Amygdala (tissue), 56 donors: ENCODE measurements at regions not wholly inside any gene's neighbourhood (a gene's known extent, or its start where the extent isn't known, plus 50 kb on each side); places are given as distances from the start of the nearest gene placed in this dataset.

Experiments
- DNase-seq, 56 donors: peaks; one replicate each; lab custom pipeline; 2025; lab: John Stamatoyannopoulos, UW

DNA sequence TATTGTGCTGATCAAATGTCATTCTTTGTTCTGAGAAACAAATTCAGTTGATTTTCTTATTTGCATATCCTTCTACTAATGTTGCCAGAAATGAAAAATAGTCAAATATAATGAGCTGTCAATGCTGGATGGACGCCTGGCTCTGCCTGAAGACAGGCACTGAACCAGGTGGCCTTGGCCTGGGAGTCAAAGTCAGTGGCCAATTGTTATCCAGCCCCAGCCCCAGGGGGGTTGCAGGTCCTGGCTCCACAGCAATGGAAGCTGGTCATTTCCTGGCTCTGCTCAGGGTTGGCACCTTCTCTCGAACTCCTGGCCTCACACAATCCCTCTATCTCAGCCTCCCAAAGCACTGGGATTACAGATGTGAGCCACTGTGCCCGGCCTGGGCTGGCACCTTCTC lies 176.8 kb upstream of the GLI2 start:
- no peak for DNase-seq

DNA sequence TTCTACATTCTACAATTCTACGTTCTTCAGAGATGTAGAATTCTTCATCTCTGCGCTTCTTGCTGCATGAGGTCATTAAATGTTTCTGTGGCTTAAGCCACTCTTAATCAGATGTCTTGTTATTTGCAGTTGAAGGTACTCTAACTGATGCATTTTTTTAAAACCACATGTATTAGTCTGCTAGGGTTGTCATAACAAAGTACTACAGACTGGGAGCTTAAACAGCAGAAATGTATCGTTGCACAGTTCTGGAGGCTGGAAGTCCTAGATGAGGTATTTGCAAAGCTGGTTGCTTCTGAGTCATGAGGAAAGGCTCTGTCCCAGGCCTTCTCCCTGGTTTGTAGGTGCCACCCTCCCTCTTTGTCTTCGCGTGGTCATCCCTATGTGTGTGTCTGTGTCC lies 176.3 kb upstream of the GLI2 start:
- DNase-seq, result no peak

DNA sequence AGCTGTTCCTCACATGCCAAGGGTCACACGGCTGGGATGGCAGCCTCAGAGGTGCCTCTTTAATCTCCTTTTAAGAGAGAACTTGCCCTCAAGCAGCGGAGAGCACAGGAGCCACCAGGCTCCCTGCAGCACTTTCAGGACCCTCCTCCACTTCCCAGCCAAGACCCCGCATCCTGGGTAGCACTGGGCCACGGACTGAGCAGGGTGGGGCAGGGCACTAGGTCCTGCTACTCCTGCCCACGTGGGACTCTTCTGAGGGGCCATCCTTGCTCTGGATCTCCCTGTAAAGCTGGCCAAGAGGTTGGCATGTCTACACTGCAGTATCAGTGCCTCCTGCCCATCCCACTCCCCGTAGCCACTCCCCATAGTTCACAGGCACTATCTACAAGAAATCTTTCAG lies 175.3 kb upstream of the GLI2 start:
- DNase-seq, result no peak

DNA sequence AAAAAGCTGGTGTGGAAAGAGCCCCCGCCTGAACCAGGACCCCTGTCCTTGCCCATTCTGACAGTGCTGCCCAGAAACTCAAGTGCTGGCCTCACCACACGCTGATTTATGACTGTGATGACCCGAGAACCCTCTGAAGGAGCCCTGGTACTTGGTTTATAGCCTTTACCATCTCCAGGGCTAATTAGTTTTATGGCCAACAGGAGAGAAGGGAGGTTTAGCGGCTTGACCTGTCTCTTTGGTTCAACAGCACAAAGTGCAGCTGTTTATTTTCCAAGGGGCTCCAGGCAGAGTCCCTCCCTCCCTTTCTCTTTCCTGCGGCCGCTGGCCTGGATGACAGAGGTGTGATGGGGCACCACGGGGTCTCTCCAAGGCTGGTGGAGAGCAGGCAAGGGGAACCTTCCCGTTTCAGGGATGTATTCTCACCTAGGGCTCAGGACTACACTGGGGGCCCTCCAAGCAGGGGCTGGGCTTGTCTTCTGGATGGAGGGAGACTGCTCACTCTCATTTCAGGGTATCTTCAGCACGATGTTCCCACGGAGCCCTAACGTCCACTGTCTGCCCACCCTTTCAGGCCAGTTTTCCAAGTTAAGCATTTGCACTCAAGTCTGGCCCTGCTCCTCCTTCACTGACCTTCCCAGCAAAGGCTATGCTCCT lies 174.2 kb upstream of the GLI2 start:
- DNase-seq, result no peak

DNA sequence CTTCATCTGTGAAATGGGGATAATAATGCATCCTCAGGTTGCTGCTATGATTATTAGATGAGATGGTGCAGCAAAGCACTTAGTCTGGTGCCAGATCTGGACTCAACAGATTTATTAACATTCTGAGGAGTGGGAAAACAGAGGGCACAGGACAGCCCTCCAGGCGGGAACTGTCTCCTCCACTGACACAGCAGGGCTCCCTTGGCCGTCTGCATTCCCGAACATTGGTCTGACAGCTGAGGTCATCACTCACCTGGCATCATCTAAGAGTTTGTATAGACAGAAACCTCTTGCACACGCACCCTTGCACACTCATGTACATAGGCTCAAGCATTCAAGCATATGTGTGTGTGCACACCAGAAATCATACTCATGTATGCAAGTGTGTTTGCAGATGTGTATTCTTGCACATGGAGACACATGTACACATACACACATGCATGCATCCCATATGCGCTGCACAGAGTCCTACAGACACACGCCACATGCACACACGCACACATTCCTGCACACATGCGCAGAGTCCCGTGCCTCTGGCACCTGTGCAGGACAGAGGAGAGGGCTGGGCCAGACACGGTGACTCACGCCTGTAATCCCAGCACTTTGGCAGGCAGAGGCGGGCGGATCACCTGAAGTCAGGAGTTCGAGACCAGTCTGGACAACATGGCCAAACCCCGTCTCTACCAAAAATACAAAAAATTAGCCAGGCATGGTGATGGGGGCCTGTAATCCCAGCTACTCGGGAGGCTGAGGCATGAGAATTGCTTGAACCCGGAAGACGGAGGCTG lies 173.3 kb upstream of the GLI2 start:
- DNase-seq, result no peak

DNA sequence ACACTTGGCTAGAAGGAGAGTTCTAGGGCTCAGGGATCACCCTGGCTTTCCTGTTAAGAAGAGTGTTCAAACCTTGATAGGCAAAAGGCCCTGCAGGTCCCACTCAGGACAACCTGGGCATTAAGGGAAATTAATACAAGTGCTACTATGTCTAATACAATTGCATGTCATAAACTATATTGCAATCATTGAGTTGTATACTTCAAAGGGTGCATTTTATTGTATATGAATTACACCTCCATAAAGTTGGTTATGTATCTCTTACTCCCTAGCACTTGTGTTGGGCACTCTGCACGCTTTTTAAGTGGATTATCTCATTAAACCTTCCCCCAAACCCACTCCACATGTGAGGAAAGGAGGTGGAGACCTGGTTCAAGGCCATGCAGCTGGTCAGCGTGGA lies 172.1 kb upstream of the GLI2 start:
- no peak for DNase-seq

DNA sequence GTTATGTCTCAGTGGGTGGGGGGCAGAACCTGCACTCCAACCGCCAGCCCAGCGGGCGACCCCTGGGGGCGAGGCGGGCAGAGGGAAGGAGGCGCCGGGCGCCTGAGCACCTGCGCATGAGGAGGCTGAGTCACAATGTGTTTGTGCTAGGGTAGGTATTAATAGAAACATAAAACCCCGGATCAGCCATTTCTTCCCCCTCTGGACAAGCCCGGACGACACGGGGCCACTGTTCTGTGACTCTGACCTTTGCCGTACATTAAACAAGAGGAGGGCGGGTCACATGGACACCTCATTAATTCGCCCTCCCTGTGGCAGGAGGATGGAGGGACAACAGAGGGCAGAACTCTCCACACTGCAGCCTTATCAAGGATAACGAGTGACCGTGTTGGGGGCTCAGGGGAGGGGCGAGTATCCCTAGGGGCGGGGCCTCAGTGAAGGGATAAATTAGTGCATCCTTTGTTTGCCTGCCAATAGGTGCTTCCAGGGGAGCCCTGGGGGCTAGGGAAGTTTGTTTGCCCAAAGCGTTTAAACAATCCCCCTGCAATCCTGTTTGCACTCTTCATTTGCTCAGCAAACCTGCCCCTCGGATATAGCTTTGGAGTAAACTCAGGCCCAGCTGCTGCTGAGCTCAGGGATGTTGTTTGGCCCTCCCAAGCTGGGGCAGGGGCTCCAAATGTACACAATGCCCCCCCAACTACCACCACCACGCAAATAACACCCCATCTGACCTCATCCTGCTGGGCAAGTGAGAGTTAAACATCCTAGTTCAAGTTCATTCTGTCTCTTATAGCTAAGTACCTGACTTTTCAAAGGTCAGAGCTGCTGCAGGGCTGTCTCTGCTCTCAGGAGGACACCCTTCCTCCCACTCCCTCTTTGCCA lies 171.2 kb upstream of the GLI2 start:
- no peak for DNase-seq

DNA sequence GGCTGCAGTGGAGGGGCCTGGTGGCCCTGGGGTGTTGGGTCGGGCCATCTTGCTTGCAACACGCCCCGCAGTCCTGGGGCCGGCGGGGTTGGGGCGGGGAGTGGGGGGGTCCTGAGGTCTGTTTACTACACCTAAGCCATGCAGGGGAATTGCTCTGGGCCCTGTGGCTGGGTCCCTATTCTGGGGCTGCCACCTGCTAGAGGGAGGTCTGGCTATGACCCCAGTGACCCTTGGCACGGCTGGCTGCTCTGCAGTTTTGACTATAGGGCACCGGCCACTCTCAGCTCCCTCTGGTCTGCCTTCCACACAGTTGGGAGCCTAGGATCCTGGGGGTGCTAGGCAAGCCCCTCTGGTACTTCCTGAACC lies 170.6 kb upstream of the GLI2 start:
- no peak for DNase-seq

DNA sequence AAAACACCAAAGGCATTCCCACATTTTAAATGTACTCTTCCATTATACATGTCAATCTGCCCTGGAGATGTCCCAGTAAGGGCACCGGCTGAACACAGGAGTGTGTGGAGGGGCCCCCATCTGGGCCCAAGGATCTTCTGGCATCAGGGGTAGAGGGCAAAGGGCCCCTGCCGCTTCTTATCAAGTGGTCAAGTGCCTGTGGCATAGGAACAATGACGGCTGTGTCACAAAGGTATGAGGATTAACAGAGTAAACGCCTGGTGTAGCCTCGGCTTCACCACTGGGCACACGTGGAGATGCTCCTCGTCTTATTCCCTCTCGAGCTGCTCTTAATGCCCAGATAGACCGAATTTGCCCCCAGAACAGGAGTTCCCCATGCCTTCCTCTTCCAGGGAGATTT lies 169.7 kb upstream of the GLI2 start:
- no peak for DNase-seq

DNA sequence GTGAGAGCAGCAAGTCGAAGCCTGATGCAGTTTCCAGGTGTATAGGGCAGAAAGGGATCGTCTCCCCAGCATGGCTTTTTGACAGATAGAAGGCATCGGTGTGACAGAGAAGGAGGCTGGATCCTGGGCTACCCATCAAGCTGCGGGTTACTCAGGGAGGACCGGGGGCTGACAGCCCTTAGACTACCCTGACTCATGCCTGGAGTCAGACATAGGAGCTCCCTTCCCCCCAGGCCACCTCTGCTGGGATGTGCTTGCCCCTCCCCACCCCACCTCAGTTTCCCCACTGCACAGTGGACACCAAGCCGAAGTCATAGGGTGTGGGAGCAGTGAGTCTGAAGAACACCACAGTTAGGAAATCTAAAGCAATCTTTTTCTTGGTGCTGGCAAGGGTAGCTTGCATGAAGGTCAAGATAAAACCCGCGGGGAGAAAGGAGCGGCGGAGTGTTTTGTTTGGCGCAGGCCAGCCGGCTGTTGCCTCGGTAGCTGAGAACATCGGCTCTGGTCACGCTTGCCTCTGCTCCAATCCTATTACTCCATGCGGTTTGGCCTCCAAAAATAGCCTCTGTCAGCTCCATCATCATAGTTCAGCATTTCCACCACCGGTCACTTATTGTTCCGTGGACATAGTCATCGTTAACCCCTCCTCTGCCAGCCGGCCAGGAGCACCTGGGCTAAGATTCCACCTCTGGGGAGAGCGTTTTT lies 169.2 kb upstream of the GLI2 start:
- no peak for DNase-seq

DNA sequence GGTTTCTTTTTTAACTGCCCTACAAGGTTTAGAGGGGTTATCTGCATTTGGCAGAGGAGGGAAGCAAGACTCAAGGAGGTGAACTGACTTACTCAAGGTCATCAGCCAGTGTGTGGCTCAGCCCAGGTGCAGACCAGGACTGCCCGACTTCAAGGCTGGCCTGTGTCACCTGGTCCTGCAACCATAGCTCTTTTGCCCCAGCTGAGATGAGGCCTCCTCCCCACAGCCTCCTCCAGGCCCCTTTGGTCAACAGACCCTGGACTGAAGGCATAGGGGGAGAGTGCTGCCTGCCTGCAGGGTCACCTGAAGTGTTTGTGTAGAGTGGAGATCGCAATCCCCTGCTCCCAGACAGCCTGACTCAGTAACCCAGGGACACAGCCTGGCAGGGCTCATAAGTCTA lies 168.5 kb upstream of the GLI2 start:
- DNase-seq, result no peak

DNA sequence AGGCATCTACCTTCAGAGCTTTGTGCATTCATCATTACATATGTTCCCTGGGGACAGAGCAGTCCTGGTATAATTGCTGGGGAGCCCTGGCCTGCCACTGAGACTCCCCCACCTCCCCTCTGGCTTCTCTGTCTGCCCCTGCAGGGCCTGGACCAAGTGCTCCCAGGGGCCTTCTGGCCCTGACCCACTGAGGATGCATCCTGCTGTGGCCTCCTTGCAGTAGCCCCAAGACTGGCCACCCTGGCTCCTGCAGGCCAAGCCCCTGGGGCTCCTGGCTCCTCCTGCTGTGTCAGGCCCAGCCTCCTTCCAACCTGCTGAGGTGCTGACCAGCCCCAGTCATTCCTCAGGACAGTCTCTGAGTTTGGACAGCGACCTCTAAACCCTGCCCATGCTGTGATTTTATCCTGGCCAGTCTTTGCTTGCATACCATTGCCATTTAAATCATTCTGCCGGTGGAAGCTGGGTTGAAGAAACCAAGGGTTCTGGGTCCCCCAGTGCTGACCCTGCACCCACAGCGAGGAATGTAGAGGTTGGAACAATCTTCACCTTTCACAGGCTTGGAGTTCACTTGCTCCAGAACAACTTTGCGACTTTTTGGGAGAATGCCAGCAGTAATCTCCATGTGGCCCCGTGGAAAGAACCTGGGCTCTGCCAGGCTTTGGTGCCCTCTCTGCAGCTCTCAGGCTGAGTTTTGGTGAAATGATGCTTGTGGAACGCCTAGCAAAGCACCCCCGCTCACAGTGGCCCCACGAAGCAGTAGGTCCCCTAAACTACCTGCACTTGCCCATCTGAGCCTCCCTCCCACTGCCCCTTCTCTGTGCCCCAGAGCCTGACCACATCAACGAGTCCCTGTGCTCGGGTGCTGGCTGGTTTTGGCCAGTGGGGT lies 167.3 kb upstream of the GLI2 start:
- no peak for DNase-seq

DNA sequence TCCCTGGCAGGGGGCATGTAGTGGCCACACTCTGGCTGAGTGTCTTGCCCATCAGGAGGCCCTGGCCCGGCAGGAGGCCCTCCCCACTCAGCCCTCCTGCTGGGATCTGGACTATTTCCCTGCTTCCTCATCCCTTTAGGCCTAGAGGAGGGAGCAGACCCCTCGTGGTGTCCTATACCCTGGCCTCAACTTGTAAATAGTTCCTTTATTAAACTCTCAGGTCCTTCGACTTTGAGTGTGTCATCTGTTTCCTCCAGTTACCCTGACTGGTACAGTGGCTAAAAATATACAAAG lies 166.7 kb upstream of the GLI2 start:
- no peak for DNase-seq

DNA sequence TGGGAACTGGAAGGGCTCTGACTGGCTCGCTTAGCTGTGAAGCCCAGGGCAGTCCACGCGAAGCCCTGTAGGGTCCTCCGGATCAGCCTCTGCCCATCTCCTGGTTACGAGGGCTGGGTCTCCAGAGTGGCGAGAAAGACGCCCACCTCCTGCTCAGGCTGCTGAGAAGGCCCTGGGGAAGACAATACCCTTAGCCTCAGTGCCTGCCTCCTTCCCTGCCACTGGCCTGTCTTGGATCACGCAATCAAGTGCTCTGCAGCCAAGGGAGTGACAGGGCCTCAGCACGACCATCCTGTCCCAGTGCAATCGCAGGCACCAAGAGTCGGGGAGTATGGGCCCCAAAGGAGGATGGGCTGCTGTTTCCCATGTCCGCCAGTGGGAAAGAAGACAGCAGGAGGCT lies 165.7 kb upstream of the GLI2 start:
- DNase-seq, result no peak

DNA sequence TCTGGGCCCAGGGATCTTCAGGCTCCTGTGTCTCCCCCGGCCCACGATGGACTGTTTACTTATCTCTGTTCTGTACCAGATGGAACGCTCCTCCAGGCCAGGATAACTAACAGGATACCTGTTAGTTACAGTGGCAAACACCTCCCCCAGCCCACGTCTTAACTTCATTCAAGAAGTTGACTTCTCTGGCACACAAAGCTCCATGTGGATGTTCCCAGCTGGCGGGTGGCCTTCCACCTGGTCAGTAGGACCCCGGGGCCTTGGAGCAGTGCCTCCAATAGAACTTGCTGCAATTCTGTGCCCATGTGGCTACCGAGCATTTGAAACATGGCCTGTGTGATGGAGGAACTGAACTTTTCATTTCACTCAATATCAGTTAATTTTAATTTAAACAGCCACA lies 165.1 kb upstream of the GLI2 start:
- no peak for DNase-seq

DNA sequence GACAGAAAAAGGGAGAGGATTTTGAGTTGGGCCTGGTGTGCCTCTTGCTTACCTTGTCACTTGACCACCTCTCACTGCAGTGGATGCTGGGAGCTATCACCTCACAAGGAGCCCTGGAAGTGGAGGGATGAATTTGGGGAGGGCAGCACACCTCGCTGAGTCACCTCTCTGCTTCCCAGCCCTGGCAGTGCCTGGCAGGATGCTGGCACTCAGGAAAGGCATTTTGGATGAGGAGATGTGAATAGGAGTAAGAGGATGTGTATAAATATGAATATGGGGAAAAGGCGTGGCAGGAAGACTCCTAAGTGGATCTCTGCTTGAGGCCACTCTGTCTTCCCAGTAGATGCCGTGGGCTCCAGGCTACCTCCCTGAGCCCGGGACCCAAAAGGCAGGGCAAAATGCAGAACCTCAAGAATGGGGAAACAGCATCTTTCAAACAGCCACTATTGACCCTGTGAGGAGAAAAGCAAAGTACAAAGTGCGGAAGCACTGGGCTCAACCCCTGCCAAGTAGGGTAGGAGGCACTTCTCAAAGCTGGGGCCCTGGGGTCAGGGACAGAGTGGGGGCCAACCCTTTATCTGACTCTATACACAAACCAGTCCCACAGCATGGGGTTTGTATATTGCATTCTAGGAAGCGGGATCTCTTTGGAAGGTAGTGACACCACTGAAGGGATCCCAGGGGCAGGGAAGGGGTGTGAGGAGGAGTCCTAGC lies 164.5 kb upstream of the GLI2 start:
- DNase-seq, result no peak

DNA sequence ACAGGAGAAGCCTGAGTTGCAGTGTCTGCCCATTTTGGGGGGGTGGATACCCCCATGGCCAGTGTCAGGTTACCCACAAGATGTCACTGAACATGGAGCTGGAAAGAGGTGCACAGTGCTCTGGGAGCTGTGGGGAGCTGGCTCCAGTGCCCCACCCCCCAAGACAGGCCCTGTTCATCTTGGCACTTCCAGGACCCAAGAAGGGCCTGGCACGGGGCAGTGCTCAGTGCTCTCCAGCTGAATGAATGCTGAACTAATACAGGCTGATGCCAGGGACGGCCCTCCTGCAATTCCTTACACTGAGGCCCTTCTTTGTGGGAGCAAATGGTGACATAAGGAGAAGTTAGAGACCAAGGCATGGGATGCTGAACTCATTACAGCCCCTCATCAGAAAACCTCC lies 163.4 kb upstream of the GLI2 start:
- DNase-seq, result peak in 5 of 56 donors; percentile 3 to 46 (median 15)

DNA sequence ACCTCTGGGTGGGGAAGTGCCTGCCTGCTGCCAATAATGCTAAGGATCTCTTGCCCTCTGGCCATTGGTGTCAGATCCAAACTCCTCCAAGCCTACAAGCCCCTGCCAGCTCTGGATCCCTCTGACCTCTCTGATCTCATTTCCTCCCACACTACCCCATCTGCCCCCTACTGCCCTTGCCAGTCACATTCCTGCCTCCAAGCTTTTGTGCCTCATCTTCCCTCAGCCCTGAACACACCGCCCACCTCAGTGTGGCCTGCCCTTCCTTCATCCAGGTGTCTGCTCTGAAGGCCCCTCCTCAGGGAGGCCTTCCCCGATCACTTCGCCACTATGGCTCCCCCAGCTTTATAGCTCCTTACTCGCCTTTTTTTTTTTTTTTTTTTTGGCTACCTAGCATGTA lies 161.0 kb upstream of the GLI2 start:
- DNase-seq, result no peak

DNA sequence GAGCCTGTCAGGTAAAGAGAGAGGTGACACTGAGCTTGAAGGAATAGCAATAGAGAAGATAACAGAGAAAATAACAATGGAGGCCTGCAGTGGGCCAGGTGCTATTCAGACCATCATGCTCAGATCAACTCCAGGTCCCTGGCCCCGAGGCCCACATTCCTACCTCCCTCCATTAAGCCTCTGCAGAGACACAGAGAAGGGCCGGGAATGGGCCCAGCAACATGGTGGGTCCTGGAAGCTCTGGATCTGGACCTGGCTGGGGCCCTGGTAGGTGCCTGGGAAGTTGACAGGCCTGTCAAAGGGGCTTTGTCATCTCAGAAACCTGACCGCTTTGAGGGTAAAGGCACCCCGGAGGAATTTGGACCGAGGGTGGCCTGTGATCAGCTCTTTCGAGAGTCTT lies 159.7 kb upstream of the GLI2 start:
- no peak for DNase-seq
